Kidney (tissue), 13 donors: ENCODE measurements at regions not wholly inside any gene's neighbourhood (a gene's known extent, or its start where the extent isn't known, plus 50 kb on each side); places are given as distances from the start of the nearest gene placed in this dataset.

Source experiments
- DNase-seq, 5 donors: peaks; one replicate each; pipeline ENCODE4 v3.0.0-alpha.2; 2013 to 2020
- FAIRE-seq: peaks from 2 replicates; lab custom pipeline; 2012; peaks lifted over from hg19 to GRCh38; lab: Jason Lieb, UNC
- H3K27ac ChIP-seq, 2 donors: one replicate each; pipeline ENCODE4 v1.7.0; 2013; ENCODE audit warnings: low read depth in 2 of 2, low read length in 2 of 2, inconsistent platforms in 1 of 2
- H3K27me3 ChIP-seq: one replicate; pipeline ENCODE4 v1.7.1; 2013; ENCODE audit warnings: low read length, inconsistent platforms; ENCODE audit not compliant: control insufficient read depth, insufficient read depth
- H3K36me3 ChIP-seq, 3 donors: one replicate each; pipeline versions ENCODE4 v1.7.0 to v1.7.1; 2013; ENCODE audit warnings: low read length in 3 of 3, control low read depth in 1 of 3, inconsistent platforms in 1 of 3; ENCODE audit not compliant: insufficient read depth in 3 of 3, control insufficient read depth in 2 of 3
- H3K4me1 ChIP-seq, 3 donors: one replicate each; pipeline versions ENCODE4 v1.7.0 to v1.7.1; 2013; ENCODE audit warnings: low read length in 3 of 3, inconsistent platforms in 1 of 3, low read depth in 1 of 3; ENCODE audit not compliant: control insufficient read depth in 2 of 3, insufficient read depth in 2 of 3
- H3K4me3 ChIP-seq, 3 donors: one replicate each; pipeline versions ENCODE4 v1.7.0 to v1.8.1; 2013; ENCODE audit warnings: low read length in 3 of 3, control low read depth in 1 of 3, inconsistent platforms in 1 of 3
- H3K9ac ChIP-seq, 3 donors: one replicate each; pipeline versions ENCODE4 v1.7.0 to v1.7.1; 2013; ENCODE audit warnings: low read length in 3 of 3, control low read depth in 1 of 3, inconsistent platforms in 1 of 3
- H3K9me3 ChIP-seq, 3 donors: one replicate each; pipeline versions ENCODE4 v1.7.0 to v1.7.1; 2013; ENCODE audit warnings: low read length in 3 of 3, control low read depth in 1 of 3, inconsistent platforms in 1 of 3; ENCODE audit not compliant: control insufficient read depth in 2 of 3, insufficient read depth in 1 of 3
- CTCF ChIP-seq: IDR thresholded peaks from 3 replicates; pipeline ENCODE4 v1.5.1; 2012; ENCODE audit warnings: mild to moderate bottlenecking, moderate library complexity, borderline replicate concordance; ENCODE audit not compliant: insufficient read depth; ENCODE audit errors: extremely low read depth
- intact Hi-C: fragments of 100-400 bp; cut with DNase I; formaldehyde crosslinking; loops from one replicate; pipeline ENCODE4 v1.11.1; 2022
- donor health status: control.
- donor health status: control.
- donor health status: control.
- donor health status: control.
- donor health status: control.
- donor health status: DM: yes; HTN: yes; CAD: no.
- donor health status: Normal renal cell carcinoma (clear cell type).

- Histone ChIP-seq H3K4me1 (peaks cover 0 to 5% (median 0%) of the 10 kb centered on the region in 3 donors), H3K9me3 (no peaks in the 10 kb centered on the region), H3K27me3 (no peaks in the 10 kb centered on the region), H3K27ac (no peak overlapping the region), H3K9ac (no peak overlapping the region), H3K4me3 (no peak overlapping the region), H3K36me3 (no peaks in the 10 kb centered on the region)
- intact Hi-C loops, result no loop called here
- FAIRE-seq (no peak), DNase-seq (no peak)
- TF ChIP-seq CTCF, result no peak
Observed at GRCh38 chr2:6782517-6783237, 83.0 kb downstream of the CMPK2 start.

GRCh38 chr2:6783238-6783614, 82.5 kb downstream of the CMPK2 start:
- Histone ChIP-seq H3K4me1 (peaks cover 0 to 5% (median 0%) of the 10 kb centered on the region in 3 donors), H3K27ac (no peak overlapping the region), H3K4me3 (no peak overlapping the region), H3K36me3 (no peaks in the 10 kb centered on the region), H3K9ac (no peak overlapping the region), H3K27me3 (no peaks in the 10 kb centered on the region), H3K9me3 (no peaks in the 10 kb centered on the region)
- intact Hi-C loops, result no loop called here
- FAIRE-seq (no peak), DNase-seq (no peak)
- no peak for TF ChIP-seq CTCF

- intact Hi-C loops, result no loop called here
- Histone ChIP-seq H3K27me3 (no peaks in the 10 kb centered on the region), H3K4me3 (no peak overlapping the region), H3K27ac (no peak overlapping the region), H3K36me3 (no peaks in the 10 kb centered on the region), H3K9me3 (no peaks in the 10 kb centered on the region), H3K9ac (no peak overlapping the region), H3K4me1 (peaks cover 0 to 5% (median 0%) of the 10 kb centered on the region in 3 donors)
- no peak for FAIRE-seq
- DNase-seq, result no peak
- no peak for TF ChIP-seq CTCF
Observed at GRCh38 chr2:6784291-6784690, 81.4 kb downstream of the CMPK2 start.
